HG02610 (cell line): ENCODE measurements at regions not wholly inside any gene's neighbourhood (a gene's known extent, or its start where the extent isn't known, plus 50 kb on each side); places are given as distances from the start of the nearest gene placed in this dataset.

ENCODE experiments used
- ATAC-seq: cut with Tn5 transposase; IDR thresholded peaks from one replicate; pipeline ENCODE4 v1.9.1; 2021; ENCODE audit warnings: mild to moderate bottlenecking, moderate library complexity; ENCODE audit not compliant: unreplicated experiment

GRCh38 chr6:137729866-137730629 is 137.0 kb upstream of the TNFAIP3 start:
- no peak for ATAC-seq

GRCh38 chr6:137731600-137731959 is 135.5 kb upstream of the TNFAIP3 start:
- no peak for ATAC-seq

- ATAC-seq = no peak
Observed at GRCh38 chr6:137731960-137732616, 135.0 kb upstream of the TNFAIP3 start.

- no peak for ATAC-seq
Observed at GRCh38 chr6:137733372-137733771, 133.7 kb upstream of the TNFAIP3 start.

DNA sequence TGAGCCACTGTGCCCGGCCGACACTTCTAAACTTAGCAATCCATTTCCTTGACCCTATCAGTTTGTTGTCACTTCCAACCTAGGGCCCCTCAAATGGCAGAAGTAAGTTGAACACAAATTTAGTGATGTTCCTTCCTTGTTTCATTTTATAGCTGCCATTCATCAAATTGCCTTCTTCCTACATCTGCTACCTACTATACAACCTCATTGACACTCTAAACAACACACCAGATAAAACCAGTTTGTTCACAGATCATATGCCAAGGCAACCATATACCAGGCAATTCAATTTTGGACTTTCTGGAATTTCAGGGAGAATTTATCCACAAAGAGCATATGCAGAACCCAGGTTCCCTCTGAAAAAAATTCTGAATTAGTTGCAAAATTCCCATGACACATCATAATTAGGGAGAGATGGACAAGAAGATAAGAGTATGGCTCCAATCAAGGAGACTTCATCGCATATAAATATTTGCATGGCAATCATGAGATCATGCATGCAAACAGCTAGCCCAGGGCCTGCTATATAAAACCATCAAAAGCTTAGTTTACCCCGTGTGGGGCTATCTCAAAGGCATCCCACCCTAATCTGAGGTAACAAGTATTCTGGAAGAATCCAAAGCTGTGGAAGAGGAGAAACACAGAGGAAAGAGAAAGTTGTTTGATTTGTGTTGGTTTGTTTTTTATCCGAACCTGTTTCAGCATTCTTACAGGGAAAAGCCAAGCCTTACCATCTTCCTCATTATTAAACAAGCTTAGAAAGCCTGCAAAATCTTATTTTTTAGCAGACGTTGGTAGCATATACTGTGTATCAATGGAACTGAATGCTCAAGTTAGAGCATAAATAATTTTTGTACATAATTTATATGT is 132.8 kb upstream of the TNFAIP3 start:
- no peak for ATAC-seq

DNA sequence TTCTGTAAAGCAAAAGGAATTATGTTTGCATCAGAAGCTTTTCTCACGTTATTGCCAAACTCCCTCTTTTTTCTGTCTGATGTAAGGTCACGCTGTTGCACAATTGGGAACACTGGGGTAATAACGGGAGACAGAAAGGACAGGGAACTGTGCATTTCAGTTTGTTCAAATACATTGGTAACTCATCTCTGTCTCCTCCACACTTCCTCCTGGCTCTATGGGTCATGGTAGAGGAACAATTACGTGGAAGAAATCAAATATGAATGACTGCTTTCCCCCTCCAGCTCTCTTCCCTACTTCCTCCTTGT is 132.2 kb upstream of the TNFAIP3 start:
- no peak for ATAC-seq

DNA sequence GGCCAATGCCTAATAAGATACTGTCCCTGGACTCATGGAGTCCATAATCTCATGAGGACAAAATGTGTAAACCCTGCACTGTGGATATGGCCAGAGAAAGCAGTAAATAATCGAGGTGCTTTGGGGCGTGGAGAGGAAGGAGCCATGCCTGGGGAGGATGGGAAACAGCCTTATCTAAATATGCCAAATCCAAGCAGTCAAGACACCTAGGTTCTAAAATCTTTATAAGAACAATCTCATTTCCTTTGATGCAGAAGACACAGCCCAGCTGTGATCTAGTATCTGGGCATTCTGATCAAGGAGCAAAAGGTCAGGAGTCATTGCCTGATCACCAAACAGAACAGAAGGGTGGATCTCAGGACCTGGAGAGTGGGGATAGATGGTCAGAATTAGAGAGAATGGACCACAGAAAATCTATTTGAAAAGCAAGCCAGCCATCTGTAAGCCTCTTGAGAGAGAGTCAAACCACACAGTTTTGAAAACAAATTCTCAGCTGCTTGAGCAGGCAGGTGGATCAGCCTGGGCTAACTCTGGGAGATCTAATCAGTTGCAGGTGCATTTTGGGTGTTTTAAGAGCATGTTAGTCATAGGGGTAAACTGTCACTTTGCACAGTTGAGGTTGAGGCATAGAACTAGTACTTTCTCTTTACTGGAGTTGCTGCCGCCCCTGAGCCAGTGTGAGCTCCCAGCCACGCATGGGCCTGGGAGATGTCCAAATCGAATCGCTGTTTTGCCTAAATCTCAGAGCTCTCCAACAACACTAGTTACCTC is 130.8 kb upstream of the TNFAIP3 start:
- ATAC-seq = peak; percentile 76

- ATAC-seq = no peak
Observed at GRCh38 chr6:137736911-137737310, 130.1 kb upstream of the TNFAIP3 start.

GRCh38 chr6:137737836-137738596 is 129.0 kb upstream of the TNFAIP3 start:
- no peak for ATAC-seq

DNA sequence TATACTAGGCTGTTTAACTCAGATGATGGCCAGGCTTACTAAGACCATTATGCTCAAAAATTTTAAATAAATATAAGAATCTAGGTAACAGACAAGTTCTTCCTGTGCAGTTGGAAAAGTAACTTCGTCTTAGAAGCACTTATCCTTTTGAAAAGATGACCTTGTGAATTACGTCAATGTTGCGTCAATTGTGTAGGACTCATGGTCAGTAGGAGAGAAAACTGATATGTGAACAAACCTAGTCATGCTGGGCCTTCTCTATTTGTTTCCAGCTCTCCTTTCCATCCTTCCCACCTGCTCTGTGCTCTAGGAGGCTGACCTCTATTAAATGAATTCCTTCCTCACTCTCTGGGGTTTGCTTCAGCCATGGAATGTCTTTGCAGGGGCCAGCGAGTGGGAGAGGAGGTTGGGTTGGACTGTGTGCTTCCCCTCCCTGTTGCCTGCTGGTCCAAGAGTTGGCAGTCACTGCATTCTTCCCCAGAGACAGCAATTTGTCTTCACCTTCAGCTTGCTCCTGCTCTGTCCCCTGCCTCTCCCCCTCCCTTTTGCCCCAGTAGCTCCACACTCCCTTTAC is 128.0 kb upstream of the TNFAIP3 start:
- ATAC-seq = no peak

- no peak for ATAC-seq
Observed at GRCh38 chr6:137739544-137739943, 127.5 kb upstream of the TNFAIP3 start.

- no peak for ATAC-seq
Observed at GRCh38 chr6:137740091-137740755, 126.8 kb upstream of the TNFAIP3 start.

GRCh38 chr6:137740967-137741761 is 125.9 kb upstream of the TNFAIP3 start:
- no peak for ATAC-seq

GRCh38 chr6:137743493-137743892 is 123.6 kb upstream of the TNFAIP3 start:
- ATAC-seq = no peak

DNA sequence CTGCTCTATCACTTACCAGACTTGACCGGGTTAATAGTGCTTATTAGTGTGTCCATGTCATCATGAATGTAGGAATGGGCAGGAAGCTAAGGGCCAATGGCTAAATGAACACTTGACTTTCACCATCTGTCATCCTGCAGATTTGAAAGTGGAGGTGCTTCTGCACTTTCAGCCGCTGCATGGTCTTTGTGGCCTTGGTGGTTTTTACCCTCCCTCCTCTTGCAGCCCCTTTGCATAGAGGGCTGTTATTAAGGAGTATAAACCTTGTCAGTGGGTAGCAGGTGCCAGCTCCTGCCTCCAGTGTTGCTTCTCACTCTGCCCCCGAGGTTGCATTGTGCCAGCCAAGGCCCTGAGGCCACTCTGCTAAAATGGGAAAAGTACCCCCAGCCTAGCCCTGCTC is 122.2 kb upstream of the TNFAIP3 start:
- peak; percentile 79 for ATAC-seq

DNA sequence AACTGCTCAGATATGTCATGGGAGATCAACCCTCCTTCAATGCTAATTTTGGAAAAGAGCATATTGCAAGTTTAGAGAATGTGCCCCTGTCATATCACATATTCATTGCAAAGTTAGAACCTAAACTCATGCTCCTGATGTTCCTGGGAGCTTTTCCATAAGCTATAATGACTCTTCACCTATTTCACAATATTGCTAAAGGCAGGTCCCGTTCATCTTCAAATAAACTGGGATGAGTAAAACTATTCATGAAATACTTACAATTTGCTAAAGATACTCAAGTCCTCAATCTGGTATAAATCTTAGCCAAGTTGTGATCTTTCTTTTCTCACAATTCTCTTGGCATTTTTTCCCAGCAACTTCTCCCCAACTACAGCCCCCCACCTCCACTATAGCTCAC is 121.7 kb upstream of the TNFAIP3 start:
- no peak for ATAC-seq

DNA sequence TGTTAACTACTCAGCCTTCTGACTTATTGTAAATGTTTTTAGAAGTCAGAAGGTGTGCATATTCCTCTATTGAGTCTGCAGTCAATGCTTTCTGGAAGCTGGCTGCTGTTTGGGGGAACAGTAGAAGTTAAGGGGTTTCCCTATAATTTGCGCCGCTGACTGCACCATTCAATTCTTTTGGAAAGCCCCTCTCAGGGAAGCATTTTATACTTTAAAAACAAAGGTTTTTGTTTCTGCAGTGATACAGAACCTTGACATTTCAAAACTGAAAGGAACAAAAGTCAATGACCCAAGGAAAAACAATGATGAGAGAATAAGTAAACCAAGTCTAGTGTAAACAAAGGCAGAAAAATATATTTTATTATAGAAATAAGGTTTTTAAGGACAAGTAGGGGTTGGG is 120.8 kb upstream of the TNFAIP3 start:
- ATAC-seq = peak; percentile 56

- ATAC-seq = no peak
Observed at GRCh38 chr6:137749696-137750211, 117.3 kb upstream of the TNFAIP3 start.
